Adrenal gland (tissue), 5 donors: ENCODE measurements at regions not wholly inside any gene's neighbourhood (a gene's known extent, or its start where the extent isn't known, plus 50 kb on each side); places are given as distances from the start of the nearest gene placed in this dataset.

Experiments
- POLR2A ChIP-seq, 2 donors: fragments of 450-650 bp; IDR thresholded peaks; one replicate each; pipeline ENCODE4 v1.6.1; 2017; ENCODE audit warnings: antibody characterized with exemption in 2 of 2, mild to moderate bottlenecking in 2 of 2, moderate library complexity in 1 of 2
- TF ChIP-seq, protein P1 (sequence below), 6 experiments: fragments of 450-650 bp in 4 of 6; fragments of 200-600 bp in 2 of 6; sonication (generic) in 1 of 6; IDR thresholded peaks; 1 replicate in 5 of 6; 2 replicates in 1 of 6; pipeline versions ENCODE4 v1.5.1 to v1.8.0; 2016 to 2021; ENCODE audit warnings: antibody characterized with exemption in 6 of 6, mild to moderate bottlenecking in 2 of 6, moderate library complexity in 1 of 6
- donor health status: DM: no; HTN: no; CAD: no.

DNA sequence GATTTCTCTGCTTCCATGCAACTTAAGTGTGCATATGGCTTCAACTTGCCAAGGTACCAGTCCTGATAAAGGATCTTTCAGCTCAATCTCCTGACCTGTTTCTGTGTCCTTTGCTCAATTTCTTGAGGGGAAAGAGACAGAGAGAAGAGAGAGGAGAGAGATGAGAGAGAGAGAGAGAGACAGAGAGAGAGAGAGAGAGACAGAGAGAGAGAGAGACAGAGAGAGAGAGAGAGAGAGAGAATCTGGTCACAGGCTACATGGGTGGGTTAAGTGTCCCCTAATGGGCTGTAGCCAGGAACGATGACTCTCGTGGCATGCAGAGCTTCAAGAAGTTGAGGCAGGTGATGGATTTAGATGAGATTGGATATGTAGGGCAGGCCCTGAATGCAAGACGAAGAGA, 335.2 kb upstream of the PRKCQ start:
- no peak for TF ChIP-seq POLR2A (IDR thresholded peaks at IDR 0.05)
- TF ChIP-seq, protein P1, sequence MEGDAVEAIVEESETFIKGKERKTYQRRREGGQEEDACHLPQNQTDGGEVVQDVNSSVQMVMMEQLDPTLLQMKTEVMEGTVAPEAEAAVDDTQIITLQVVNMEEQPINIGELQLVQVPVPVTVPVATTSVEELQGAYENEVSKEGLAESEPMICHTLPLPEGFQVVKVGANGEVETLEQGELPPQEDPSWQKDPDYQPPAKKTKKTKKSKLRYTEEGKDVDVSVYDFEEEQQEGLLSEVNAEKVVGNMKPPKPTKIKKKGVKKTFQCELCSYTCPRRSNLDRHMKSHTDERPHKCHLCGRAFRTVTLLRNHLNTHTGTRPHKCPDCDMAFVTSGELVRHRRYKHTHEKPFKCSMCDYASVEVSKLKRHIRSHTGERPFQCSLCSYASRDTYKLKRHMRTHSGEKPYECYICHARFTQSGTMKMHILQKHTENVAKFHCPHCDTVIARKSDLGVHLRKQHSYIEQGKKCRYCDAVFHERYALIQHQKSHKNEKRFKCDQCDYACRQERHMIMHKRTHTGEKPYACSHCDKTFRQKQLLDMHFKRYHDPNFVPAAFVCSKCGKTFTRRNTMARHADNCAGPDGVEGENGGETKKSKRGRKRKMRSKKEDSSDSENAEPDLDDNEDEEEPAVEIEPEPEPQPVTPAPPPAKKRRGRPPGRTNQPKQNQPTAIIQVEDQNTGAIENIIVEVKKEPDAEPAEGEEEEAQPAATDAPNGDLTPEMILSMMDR (IDR thresholded peaks at IDR 0.05), result no peak
